ENCODE measurements at regions not wholly inside any gene's neighbourhood (a gene's known extent, or its start where the extent isn't known, plus 50 kb on each side); places are given as distances from the start of the nearest gene placed in this dataset.
"Not testable (repeated sequence)": the region's sequence is repeated elsewhere in the genome, so short reads cannot be mapped to it uniquely, and the experiment has no call there.

GRCh38 chr11:103739074-103739796 lies 297.2 kb upstream of the DDI1 start:
- not testable (repeated sequence) for H3K4me1 ChIP-seq (ENCODE audit: control insufficient read depth, insufficient read depth, low read length); H3K27me3 ChIP-seq (ENCODE audit: control insufficient read depth, insufficient read depth, low read length); H3K36me3 ChIP-seq (ENCODE audit: control insufficient read depth, insufficient read depth, low read length); H3K9me3 ChIP-seq (ENCODE audit: control insufficient read depth, low read depth, low read length); H3K27ac ChIP-seq (ENCODE audit: low read length)
- no CpG with 5 or more reads among the region's 18 CpGs for WGBS (ENCODE audit: insufficient coverage, low lambda C conversion rate)
- peak in 1 of 2 donors; percentile 40 for DNase-seq
- H3K4me3 ChIP-seq (ENCODE audit: low read length): peak overlapping the region; percentile 10

- no peak overlapping the region for H3K4me3 ChIP-seq (ENCODE audit: low read length)
- DNase-seq: no peak
Measured at GRCh38 chr11:103744496-103745153, 291.8 kb upstream of the DDI1 start.

GRCh38 chr11:103749158-103749557 lies 287.3 kb upstream of the DDI1 start:
- no CpG with 5 or more reads among the region's 1 CpG for WGBS (ENCODE audit: insufficient coverage, low lambda C conversion rate)
- Histone ChIP-seq H3K36me3 (ENCODE audit: control insufficient read depth, insufficient read depth, low read length) (no peaks in the 10 kb centered on the region), H3K27ac (ENCODE audit: low read length) (no peak overlapping the region), H3K9me3 (ENCODE audit: control insufficient read depth, low read depth, low read length) (no peaks in the 10 kb centered on the region), H3K4me1 (ENCODE audit: control insufficient read depth, insufficient read depth, low read length) (no peaks in the 10 kb centered on the region), H3K27me3 (ENCODE audit: control insufficient read depth, insufficient read depth, low read length) (no peaks in the 10 kb centered on the region), H3K4me3 (ENCODE audit: low read length) (no peak overlapping the region)
- DNase-seq: no peak

More at GRCh38 chr11:103744496-103745153, 291.8 kb upstream of the DDI1 start:
- Histone ChIP-seq H3K36me3 (ENCODE audit: control insufficient read depth, insufficient read depth, low read length) (no peaks in the 10 kb centered on the region), H3K27ac (ENCODE audit: low read length) (no peak overlapping the region), H3K9me3 (ENCODE audit: control insufficient read depth, low read depth, low read length) (no peaks in the 10 kb centered on the region), H3K27me3 (ENCODE audit: control insufficient read depth, insufficient read depth, low read length) (no peaks in the 10 kb centered on the region), H3K4me1 (ENCODE audit: control insufficient read depth, insufficient read depth, low read length) (no peaks in the 10 kb centered on the region)
- WGBS (ENCODE audit: insufficient coverage, low lambda C conversion rate): no CpG with 5 or more reads among the region's 2 CpGs

- no peaks in the 10 kb centered on the region for H3K9me3 ChIP-seq (ENCODE audit: control insufficient read depth, low read depth, low read length)
- H3K4me3 ChIP-seq (ENCODE audit: low read length): no peak overlapping the region
- no peaks in the 10 kb centered on the region for H3K4me1 ChIP-seq (ENCODE audit: control insufficient read depth, insufficient read depth, low read length)
- DNase-seq: no peak
- H3K36me3 ChIP-seq (ENCODE audit: control insufficient read depth, insufficient read depth, low read length): no peaks in the 10 kb centered on the region
- no peak overlapping the region for H3K27ac ChIP-seq (ENCODE audit: low read length)
- H3K27me3 ChIP-seq (ENCODE audit: control insufficient read depth, insufficient read depth, low read length): no peaks in the 10 kb centered on the region
Measured at GRCh38 chr11:103768816-103769215, 267.6 kb upstream of the DDI1 start.

GRCh38 chr11:103773059-103773458 lies 263.4 kb upstream of the DDI1 start:
- no peak overlapping the region for H3K27ac ChIP-seq (ENCODE audit: low read length)
- no peaks in the 10 kb centered on the region for H3K4me1 ChIP-seq (ENCODE audit: control insufficient read depth, insufficient read depth, low read length)
- DNase-seq: no peak
- no peak overlapping the region for H3K4me3 ChIP-seq (ENCODE audit: low read length)
- H3K9me3 ChIP-seq (ENCODE audit: control insufficient read depth, low read depth, low read length): no peaks in the 10 kb centered on the region
- no peaks in the 10 kb centered on the region for H3K36me3 ChIP-seq (ENCODE audit: control insufficient read depth, insufficient read depth, low read length)
- WGBS (ENCODE audit: insufficient coverage, low lambda C conversion rate): no CpG with 5 or more reads among the region's 2 CpGs
- H3K27me3 ChIP-seq (ENCODE audit: control insufficient read depth, insufficient read depth, low read length): no peaks in the 10 kb centered on the region

- WGBS (ENCODE audit: insufficient coverage, low lambda C conversion rate): no CpG with 5 or more reads among the region's 13 CpGs
- Histone ChIP-seq H3K4me1 (ENCODE audit: control insufficient read depth, insufficient read depth, low read length) (no peaks in the 10 kb centered on the region), H3K9me3 (ENCODE audit: control insufficient read depth, low read depth, low read length) (no peaks in the 10 kb centered on the region), H3K36me3 (ENCODE audit: control insufficient read depth, insufficient read depth, low read length) (no peaks in the 10 kb centered on the region), H3K27me3 (ENCODE audit: control insufficient read depth, insufficient read depth, low read length) (no peaks in the 10 kb centered on the region), H3K4me3 (ENCODE audit: low read length) (no peak overlapping the region), H3K27ac (ENCODE audit: low read length) (no peak overlapping the region)
- no peak for DNase-seq
Measured at GRCh38 chr11:103773537-103773936, 262.9 kb upstream of the DDI1 start.

GRCh38 chr11:103779054-103779453 lies 257.4 kb upstream of the DDI1 start:
- no CpG with 5 or more reads among the region's 1 CpG for WGBS (ENCODE audit: insufficient coverage, low lambda C conversion rate)
- H3K4me1 ChIP-seq (ENCODE audit: control insufficient read depth, insufficient read depth, low read length): no peaks in the 10 kb centered on the region
- H3K27ac ChIP-seq (ENCODE audit: low read length): no peak overlapping the region
- no peak overlapping the region for H3K4me3 ChIP-seq (ENCODE audit: low read length)
- no peaks in the 10 kb centered on the region for H3K36me3 ChIP-seq (ENCODE audit: control insufficient read depth, insufficient read depth, low read length)
- no peaks in the 10 kb centered on the region for H3K9me3 ChIP-seq (ENCODE audit: control insufficient read depth, low read depth, low read length)
- DNase-seq: no peak
- H3K27me3 ChIP-seq (ENCODE audit: control insufficient read depth, insufficient read depth, low read length): no peaks in the 10 kb centered on the region

- Histone ChIP-seq H3K9me3 (ENCODE audit: control insufficient read depth, low read depth, low read length) (peaks cover 2% of the 10 kb centered on the region), H3K4me3 (ENCODE audit: low read length) (no peak overlapping the region), H3K36me3 (ENCODE audit: control insufficient read depth, insufficient read depth, low read length) (no peaks in the 10 kb centered on the region), H3K27me3 (ENCODE audit: control insufficient read depth, insufficient read depth, low read length) (no peaks in the 10 kb centered on the region), H3K4me1 (ENCODE audit: control insufficient read depth, insufficient read depth, low read length) (no peaks in the 10 kb centered on the region), H3K27ac (ENCODE audit: low read length) (no peak overlapping the region)
- no peak for DNase-seq
Measured at GRCh38 chr11:103789952-103790351, 246.5 kb upstream of the DDI1 start.

- Histone ChIP-seq H3K36me3 (ENCODE audit: control insufficient read depth, insufficient read depth, low read length) (no peaks in the 10 kb centered on the region), H3K27ac (ENCODE audit: low read length) (no peak overlapping the region)
- WGBS (ENCODE audit: insufficient coverage, low lambda C conversion rate): 100% methylated on average over 1 of the region's 1 CpG
Measured at GRCh38 chr11:103792981-103793468, 243.4 kb upstream of the DDI1 start.

GRCh38 chr11:103794262-103794661 lies 242.2 kb upstream of the DDI1 start:
- no peak for DNase-seq
- H3K27me3 ChIP-seq (ENCODE audit: control insufficient read depth, insufficient read depth, low read length): no peaks in the 10 kb centered on the region
- H3K4me1 ChIP-seq (ENCODE audit: control insufficient read depth, insufficient read depth, low read length): no peaks in the 10 kb centered on the region
- H3K36me3 ChIP-seq (ENCODE audit: control insufficient read depth, insufficient read depth, low read length): no peaks in the 10 kb centered on the region
- H3K4me3 ChIP-seq (ENCODE audit: low read length): no peak overlapping the region
- no peaks in the 10 kb centered on the region for H3K9me3 ChIP-seq (ENCODE audit: control insufficient read depth, low read depth, low read length)
- no peak overlapping the region for H3K27ac ChIP-seq (ENCODE audit: low read length)
- WGBS (ENCODE audit: insufficient coverage, low lambda C conversion rate): no CpG with 5 or more reads among the region's 2 CpGs

More at GRCh38 chr11:103792981-103793468, 243.4 kb upstream of the DDI1 start:
- DNase-seq: no peak
- no peaks in the 10 kb centered on the region for H3K27me3 ChIP-seq (ENCODE audit: control insufficient read depth, insufficient read depth, low read length)
- no peak overlapping the region for H3K4me3 ChIP-seq (ENCODE audit: low read length)
- H3K4me1 ChIP-seq (ENCODE audit: control insufficient read depth, insufficient read depth, low read length): no peaks in the 10 kb centered on the region
- no peaks in the 10 kb centered on the region for H3K9me3 ChIP-seq (ENCODE audit: control insufficient read depth, low read depth, low read length)

- no peak for DNase-seq
- Histone ChIP-seq H3K27ac (ENCODE audit: low read length) (no peak overlapping the region), H3K4me3 (ENCODE audit: low read length) (no peak overlapping the region), H3K9me3 (ENCODE audit: control insufficient read depth, low read depth, low read length) (no peaks in the 10 kb centered on the region), H3K4me1 (ENCODE audit: control insufficient read depth, insufficient read depth, low read length) (no peaks in the 10 kb centered on the region), H3K27me3 (ENCODE audit: control insufficient read depth, insufficient read depth, low read length) (no peaks in the 10 kb centered on the region), H3K36me3 (ENCODE audit: control insufficient read depth, insufficient read depth, low read length) (no peaks in the 10 kb centered on the region)
- WGBS (ENCODE audit: insufficient coverage, low lambda C conversion rate): 50% methylated on average over 1 of the region's 1 CpG
Measured at GRCh38 chr11:103798026-103798425, 238.4 kb upstream of the DDI1 start.

Data from large intestine (tissue), 3 donors.